ENCODE measurements at regions not wholly inside any gene's neighbourhood (a gene's known extent, or its start where the extent isn't known, plus 50 kb on each side); places are given as distances from the start of the nearest gene placed in this dataset.

- no peak overlapping the region for H3K4me3 ChIP-seq (replicated peaks; ENCODE audit: insufficient read depth, low read length)
- TF ChIP-seq GABPA (IDR thresholded peaks at IDR 0.05; ENCODE audit: low read depth) = no peak
- TF ChIP-seq, protein P1, sequence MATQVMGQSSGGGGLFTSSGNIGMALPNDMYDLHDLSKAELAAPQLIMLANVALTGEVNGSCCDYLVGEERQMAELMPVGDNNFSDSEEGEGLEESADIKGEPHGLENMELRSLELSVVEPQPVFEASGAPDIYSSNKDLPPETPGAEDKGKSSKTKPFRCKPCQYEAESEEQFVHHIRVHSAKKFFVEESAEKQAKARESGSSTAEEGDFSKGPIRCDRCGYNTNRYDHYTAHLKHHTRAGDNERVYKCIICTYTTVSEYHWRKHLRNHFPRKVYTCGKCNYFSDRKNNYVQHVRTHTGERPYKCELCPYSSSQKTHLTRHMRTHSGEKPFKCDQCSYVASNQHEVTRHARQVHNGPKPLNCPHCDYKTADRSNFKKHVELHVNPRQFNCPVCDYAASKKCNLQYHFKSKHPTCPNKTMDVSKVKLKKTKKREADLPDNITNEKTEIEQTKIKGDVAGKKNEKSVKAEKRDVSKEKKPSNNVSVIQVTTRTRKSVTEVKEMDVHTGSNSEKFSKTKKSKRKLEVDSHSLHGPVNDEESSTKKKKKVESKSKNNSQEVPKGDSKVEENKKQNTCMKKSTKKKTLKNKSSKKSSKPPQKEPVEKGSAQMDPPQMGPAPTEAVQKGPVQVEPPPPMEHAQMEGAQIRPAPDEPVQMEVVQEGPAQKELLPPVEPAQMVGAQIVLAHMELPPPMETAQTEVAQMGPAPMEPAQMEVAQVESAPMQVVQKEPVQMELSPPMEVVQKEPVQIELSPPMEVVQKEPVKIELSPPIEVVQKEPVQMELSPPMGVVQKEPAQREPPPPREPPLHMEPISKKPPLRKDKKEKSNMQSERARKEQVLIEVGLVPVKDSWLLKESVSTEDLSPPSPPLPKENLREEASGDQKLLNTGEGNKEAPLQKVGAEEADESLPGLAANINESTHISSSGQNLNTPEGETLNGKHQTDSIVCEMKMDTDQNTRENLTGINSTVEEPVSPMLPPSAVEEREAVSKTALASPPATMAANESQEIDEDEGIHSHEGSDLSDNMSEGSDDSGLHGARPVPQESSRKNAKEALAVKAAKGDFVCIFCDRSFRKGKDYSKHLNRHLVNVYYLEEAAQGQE (IDR thresholded peaks at IDR 0.05; ENCODE audit: insufficient replicate concordance, low read depth) = no peak
- TF ChIP-seq SPI1 (IDR thresholded peaks at IDR 0.05; ENCODE audit: borderline replicate concordance, low read depth) = no peak
- TF ChIP-seq CTCF (IDR thresholded peaks at IDR 0.05; ENCODE audit: insufficient read depth, low read length) = no peak
- no peak for DNase-seq (ENCODE audit: low read depth in 1 of 2, low spot score in 1 of 2)
Observed at GRCh38 chr20:61173267-61173666, 78.8 kb upstream of the CDH4 start.

DNA sequence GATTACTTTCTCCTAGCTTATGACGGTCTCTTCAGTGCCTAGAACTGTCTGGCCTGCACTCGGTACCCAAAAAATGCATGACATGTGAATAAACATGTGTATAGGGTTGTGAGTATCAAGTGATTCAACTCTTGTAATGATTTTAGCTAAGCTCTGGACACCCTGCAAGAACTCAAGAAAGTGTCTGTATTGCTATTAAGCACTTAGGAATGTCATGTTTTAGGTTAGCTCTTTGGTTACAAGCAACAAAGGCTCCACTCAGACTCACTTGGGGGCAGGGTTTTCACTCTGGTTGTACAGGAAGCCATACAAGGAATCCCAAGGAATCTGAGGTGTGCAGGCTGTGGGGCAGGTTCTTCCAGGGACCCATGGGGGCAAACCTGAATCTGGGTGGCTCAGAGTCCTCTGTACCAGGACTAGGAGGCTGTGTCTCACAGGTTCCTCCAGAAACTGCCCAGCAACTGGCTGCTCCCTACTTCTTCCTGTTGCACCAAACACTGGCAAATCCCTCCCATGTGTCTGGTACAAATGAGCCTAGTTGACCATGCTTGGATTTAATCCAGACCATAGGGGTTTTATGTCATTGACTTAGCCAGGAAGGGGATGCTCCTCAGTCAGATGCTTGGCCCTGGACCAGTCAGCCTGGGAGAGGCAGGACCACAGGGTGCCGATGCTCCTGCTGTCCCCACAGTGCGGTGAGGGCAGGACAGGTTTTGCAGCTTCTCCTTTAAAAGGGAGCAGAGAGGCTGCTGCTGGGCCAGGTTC, 77.9 kb upstream of the CDH4 start:
- H3K27me3 ChIP-seq (ENCODE audit: insufficient read depth, poor library complexity, severe bottlenecking) = peaks cover 2% of the 10 kb centered on the region
- H3K27ac ChIP-seq (replicated peaks) = no peak overlapping the region
- no peak for TF ChIP-seq CTCF (IDR thresholded peaks at IDR 0.05; ENCODE audit: insufficient read depth, low read length)
- TF ChIP-seq, protein P1 (IDR thresholded peaks at IDR 0.05; ENCODE audit: insufficient replicate concordance, low read depth) = no peak
- no peak for TF ChIP-seq GABPA (IDR thresholded peaks at IDR 0.05; ENCODE audit: low read depth)
- DNase-seq (ENCODE audit: low read depth in 1 of 2, low spot score in 1 of 2) = no peak
- no peak overlapping the region for H3K4me3 ChIP-seq (replicated peaks; ENCODE audit: insufficient read depth, low read length)

More at GRCh38 chr20:61173267-61173666, 78.8 kb upstream of the CDH4 start:
- peaks cover 2% of the 10 kb centered on the region for H3K27me3 ChIP-seq (ENCODE audit: insufficient read depth, poor library complexity, severe bottlenecking)
- H3K27ac ChIP-seq (replicated peaks) = no peak overlapping the region

DNA sequence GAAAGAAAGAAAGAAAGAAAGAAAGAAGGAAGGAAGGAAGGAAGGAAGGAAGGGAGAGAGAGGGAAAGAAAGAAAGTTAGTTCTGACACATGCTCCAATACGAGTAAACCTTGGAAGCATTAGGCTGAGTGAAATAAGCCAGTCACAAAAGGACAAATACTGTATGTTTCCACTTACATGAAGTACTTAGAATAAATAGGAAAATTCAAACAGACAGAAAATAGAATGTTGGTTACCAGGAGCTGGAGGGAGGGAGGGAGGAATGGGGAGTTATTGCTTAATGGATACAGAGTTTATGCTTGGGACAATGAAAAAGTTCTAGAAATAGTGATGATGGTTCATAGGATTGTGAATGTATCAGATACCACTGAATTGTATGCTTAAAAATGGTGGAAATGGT, 75.2 kb upstream of the CDH4 start:
- Histone ChIP-seq H3K27ac (replicated peaks) (no peak overlapping the region), H3K27me3 (ENCODE audit: insufficient read depth, poor library complexity, severe bottlenecking) (peaks cover 2% of the 10 kb centered on the region), H3K4me3 (replicated peaks; ENCODE audit: insufficient read depth, low read length) (no peak overlapping the region)
- no peak for DNase-seq (ENCODE audit: low read depth in 1 of 2, low spot score in 1 of 2)
- TF ChIP-seq POLR2AphosphoS5 (IDR thresholded peaks at IDR 0.05; ENCODE audit: low read depth) (no peak), CTCF (IDR thresholded peaks at IDR 0.05; ENCODE audit: insufficient read depth, low read length) (no peak), GABPA (IDR thresholded peaks at IDR 0.05; ENCODE audit: low read depth) (no peak), SPI1 (IDR thresholded peaks at IDR 0.05; ENCODE audit: borderline replicate concordance, low read depth) (no peak)
- TF ChIP-seq, protein P1 (IDR thresholded peaks at IDR 0.05; ENCODE audit: insufficient replicate concordance, low read depth) = no peak

Data from HL-60 (cell line).